Stimulated activated naive CD8-positive, alpha-beta T cell treated with anti-CD3 and anti-CD28 coated beads, Interleukin-15, Interleukin-2, amounts not matched to agents 100 U/mL and 50 U/mL, for 24 hours (primary cell): ENCODE measurements at regions not wholly inside any gene's neighbourhood (a gene's known extent, or its start where the extent isn't known, plus 50 kb on each side); places are given as distances from the start of the nearest gene placed in this dataset.

Source experiments
- ATAC-seq: fragments of 150-1000 bp; cut with Tn5 transposase; one replicate; pipeline ENCODE4 v1.10.0; 2021
- DNase-seq: peaks from one replicate; pipeline ENCODE4 v3.0.0; 2021

GRCh38 chr6:113505084-113505699 lies 352.0 kb upstream of the MARCKS start:
- DNase-seq (no peak), ATAC-seq (no peak)

DNA sequence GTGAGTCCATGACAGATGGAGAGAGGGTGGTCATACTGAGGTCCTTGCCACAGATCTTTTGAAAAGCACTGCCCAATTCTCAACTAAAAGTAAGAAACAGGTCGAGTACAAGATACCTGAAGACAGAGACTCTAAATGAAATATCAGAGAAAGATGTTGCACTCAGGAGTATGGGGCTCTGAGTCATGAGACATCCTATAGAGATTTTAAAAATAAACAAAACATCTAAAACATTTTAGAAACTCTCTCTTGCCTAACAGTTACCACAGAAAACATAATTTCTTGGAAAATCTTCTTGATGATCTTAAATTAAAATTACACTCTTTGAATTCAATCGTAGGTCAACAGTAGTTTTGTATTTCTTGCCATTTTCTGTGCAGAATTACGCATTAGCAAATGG lies 348.9 kb upstream of the MARCKS start:
- no peak for ATAC-seq

DNA sequence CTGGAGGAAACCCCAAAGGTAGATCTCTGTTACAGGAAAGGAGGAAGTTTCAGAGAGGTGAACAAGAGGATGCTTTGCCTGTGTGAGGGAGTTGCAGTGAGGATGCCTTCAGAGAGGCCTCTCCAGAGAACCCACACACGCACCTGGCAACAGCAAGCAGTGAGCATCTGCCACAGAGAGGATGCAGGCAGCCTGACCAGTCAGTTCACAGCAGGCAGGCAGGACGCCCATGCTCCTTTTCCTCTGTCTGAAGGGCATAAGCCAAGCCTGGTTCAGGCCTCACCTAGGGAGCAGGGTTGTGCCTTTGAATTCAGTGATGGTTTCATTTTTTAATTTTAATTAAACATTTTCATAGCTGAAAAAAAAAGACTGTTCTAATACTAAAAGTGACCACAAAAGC lies 346.0 kb upstream of the MARCKS start:
- ATAC-seq (no peak), DNase-seq (no peak)

More for the DNA sequence above, 348.9 kb upstream of the MARCKS start:
- no peak for DNase-seq

- ATAC-seq = no peak
- DNase-seq = no peak
Measured at GRCh38 chr6:113512576-113512975, 344.6 kb upstream of the MARCKS start.

- no peak for ATAC-seq
- no peak for DNase-seq
Measured at GRCh38 chr6:113513086-113513485, 344.1 kb upstream of the MARCKS start.

- ATAC-seq = no peak
Measured at GRCh38 chr6:113522376-113522775, 334.8 kb upstream of the MARCKS start.

DNA sequence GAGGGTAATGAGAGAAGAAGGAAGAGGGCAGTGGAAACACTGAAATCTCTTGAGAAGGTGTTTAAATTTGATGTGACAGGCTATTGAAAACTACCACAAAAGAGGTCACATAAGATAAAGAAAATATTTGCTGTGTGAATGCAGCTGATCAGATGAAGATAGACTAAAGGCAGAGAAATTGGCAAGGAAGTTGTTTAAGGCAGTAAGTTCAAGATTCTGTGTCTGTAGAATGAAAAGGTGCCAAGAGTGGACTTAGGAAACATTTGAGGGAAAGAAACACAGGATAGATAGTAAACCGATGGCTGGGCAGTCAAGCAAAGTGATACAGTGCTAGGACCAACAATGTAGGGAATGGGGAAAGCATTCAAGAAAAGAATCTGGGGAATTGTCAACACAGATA lies 332.3 kb upstream of the MARCKS start:
- DNase-seq (no peak), ATAC-seq (no peak)

More at GRCh38 chr6:113522376-113522775, 334.8 kb upstream of the MARCKS start:
- no peak for DNase-seq

GRCh38 chr6:113526553-113526952 lies 330.6 kb upstream of the MARCKS start:
- ATAC-seq (no peak), DNase-seq (no peak)

- ATAC-seq = no peak
- DNase-seq = no peak
Measured at GRCh38 chr6:113526995-113527394, 330.1 kb upstream of the MARCKS start.

DNA sequence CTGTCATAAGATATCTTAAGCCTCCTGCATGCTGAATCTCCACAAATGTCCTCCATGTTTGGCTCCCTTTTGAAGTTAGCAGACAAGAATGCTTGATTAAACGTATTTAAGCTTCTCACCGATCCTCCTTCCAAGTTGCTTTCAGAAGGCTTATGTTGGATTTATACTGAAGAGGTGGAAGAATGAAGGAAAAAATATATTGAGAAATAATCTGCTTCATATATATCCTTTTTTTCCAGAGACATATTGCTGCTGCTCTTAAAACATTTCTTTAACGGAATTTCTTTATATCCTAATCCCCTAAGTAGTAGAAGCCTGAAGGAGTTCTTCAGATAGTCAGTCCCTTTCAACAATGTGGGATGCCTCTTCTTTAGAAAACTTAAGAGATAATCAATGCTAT lies 329.0 kb upstream of the MARCKS start:
- ATAC-seq (no peak), DNase-seq (no peak)

- no peak for DNase-seq
- no peak for ATAC-seq
Measured at GRCh38 chr6:113529196-113529595, 327.9 kb upstream of the MARCKS start.

DNA sequence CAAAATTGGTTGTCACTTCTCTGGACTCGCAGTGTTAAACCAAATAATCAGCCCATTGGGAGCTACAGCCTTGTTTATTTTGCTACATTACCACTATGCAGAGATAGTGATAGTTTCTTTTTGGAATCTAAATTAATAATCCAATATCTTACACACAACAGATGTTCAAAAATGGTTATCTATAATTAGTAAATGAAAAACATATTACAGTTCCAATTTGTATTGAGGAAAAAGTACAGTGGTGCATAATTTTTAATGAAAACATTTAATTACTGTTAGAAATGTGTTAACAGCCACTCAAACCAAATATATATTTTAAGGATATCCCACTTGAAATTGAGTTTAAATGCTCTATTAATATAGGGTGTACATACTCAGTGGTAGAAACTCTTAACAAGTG lies 327.3 kb upstream of the MARCKS start:
- ATAC-seq (no peak), DNase-seq (no peak)

DNA sequence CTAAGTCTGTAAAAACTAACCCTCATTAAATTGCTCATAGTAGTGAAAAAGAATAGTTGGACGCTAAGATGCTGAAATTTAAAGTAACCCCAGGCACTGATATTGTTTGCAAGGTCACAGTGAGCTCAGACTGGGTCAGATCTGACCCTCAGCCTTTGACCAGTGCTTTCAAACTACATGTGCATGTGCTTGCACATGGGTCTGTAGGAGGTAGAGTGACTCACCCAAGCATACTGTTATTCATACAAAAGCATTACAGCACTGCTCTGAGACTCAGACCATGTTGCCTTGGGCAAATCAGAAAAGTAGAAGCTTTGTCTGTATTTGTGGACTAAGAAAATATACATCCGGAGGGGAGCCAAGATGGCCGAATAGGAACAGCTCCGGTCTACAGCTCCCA lies 326.4 kb upstream of the MARCKS start:
- DNase-seq (no peak), ATAC-seq (no peak)

- ATAC-seq (no peak), DNase-seq (no peak)
Measured at GRCh38 chr6:113539202-113539601, 317.9 kb upstream of the MARCKS start.

DNA sequence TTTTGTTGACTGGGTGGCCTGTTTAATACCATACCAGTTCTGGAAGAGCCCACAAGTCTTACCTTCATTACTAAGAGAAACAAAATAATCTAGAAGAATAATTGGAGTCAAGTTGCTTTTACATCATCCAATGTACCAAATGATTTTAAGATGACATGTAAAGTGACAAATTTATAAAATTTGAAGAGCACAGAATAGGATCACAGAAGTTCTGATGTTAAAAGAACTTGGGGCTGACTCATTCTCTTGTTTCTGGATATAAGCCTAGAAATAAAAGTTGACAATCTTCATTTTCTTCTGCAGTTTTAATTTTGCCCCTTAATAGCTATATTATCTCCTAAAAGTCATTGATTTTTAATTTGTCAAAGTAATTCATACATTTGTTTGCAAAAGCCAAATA lies 317.5 kb upstream of the MARCKS start:
- no peak for DNase-seq

GRCh38 chr6:113540466-113540865 lies 316.7 kb upstream of the MARCKS start:
- ATAC-seq (no peak), DNase-seq (no peak)

More for the DNA sequence above, 317.5 kb upstream of the MARCKS start:
- ATAC-seq = no peak

GRCh38 chr6:113551168-113551567 lies 306.0 kb upstream of the MARCKS start:
- DNase-seq (no peak), ATAC-seq (no peak)

DNA sequence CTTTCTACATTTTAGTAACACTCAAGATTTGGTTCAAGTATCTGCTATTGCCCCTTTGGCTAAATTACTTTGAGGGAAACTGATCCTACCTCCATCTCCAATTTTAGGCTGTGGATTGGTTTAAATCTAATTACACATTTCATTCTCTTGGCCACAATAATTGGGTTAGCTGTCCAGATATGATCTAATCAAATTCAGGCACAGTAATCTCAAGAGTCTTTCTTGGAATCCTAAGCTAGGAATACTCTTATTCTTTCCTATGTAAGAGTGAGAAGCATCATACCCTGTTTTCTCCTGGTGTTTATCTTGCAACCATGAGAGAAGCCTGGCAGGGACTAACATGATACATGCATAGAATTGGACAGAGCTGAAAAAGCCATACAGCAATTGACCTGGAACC lies 300.4 kb upstream of the MARCKS start:
- ATAC-seq = no peak
- DNase-seq = no peak

DNA sequence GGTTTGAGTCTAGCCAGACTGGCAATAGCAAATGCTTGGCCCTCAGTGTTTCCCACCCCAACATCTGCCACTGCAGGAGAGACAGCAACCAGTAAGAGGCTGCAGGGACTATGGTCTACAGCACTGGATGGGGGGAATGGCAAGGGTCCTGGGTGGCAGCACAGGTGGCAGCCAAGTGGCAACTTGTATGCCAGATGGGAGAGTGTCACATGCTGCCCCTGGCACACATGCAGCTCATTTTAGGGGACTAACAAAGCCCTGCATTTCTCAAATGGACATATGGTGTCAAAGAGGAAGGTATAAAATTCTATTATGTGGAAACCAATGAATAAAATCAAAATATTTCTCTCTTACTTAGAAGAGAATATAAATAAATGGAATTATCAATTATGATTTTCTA lies 298.7 kb upstream of the MARCKS start:
- DNase-seq (no peak), ATAC-seq (no peak)

- ATAC-seq (no peak), DNase-seq (no peak)
Measured at GRCh38 chr6:113558966-113559365, 298.2 kb upstream of the MARCKS start.

GRCh38 chr6:113560376-113560775 lies 296.8 kb upstream of the MARCKS start:
- DNase-seq (no peak), ATAC-seq (no peak)

DNA sequence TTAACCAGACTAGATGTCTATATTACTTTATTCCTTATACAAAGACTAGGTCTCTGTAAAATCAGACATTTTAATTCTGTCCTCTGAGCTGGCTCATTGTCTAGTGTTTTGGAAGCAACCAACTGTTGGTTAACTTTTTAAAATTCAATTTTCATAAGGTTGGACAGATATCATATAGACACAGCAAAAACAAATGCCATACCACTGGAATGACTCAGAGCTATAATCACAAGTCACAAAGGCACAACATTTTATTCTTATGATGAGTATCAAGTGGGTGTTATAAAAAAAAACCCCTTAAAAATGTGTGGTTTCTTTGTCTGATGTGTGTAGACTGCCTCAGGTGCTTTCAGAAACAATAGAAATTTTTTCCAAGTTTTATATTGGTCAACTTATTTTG lies 296.2 kb upstream of the MARCKS start:
- DNase-seq (no peak), ATAC-seq (peak; percentile 23)

- DNase-seq (no peak), ATAC-seq (no peak)
Measured at GRCh38 chr6:113562248-113562647, 294.9 kb upstream of the MARCKS start.

DNA sequence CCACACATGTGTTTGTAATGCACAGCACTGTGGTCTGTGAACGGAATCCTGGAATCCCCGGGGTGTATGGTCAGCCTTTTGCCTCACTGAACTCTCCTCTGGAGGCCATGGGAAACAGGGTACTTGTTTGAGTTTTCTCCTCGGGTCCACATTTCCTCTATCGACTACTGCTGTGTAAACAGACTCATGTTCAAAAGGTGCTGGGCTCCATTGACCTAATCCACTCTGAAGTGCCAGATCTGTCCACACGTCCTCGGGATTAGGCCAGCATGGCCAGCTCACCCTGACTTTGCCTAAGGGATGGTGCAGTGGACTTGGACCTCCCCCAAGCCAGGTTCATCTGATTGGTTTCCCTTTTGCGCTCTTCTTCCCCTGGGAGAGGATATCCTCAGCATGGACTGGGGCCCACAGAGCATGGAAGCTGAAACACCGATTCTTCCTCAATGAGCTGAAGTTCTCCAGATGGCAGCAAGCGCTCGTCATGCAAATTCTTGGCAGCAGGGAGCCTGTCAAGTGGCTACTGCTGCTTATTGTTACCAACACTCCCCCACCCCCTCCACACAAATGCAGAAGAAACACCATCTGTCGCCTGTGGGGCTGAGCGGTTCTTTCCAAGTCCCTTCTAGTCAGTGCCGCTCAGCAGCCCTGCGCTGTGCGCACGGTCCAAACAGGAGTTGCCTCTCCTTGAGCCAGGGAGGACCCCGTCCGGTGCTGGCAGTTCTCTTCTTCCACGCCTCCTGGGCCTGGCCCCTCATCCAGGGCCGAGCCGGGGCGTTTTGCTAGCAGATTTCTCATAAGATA lies 292.6 kb upstream of the MARCKS start:
- ATAC-seq (no peak), DNase-seq (no peak)
